SK-N-SH treated with all-trans-retinoic acid at 6 μM for 48 hours (cell line): ENCODE measurements at regions not wholly inside any gene's neighbourhood (a gene's known extent, or its start where the extent isn't known, plus 50 kb on each side); places are given as distances from the start of the nearest gene placed in this dataset.

Experiments
- ATAC-seq: fragments of 200-7000 bp; cut with Tn5 transposase; 3 replicates; pipeline ENCODE4 v1.9.1; 2020; ENCODE audit warnings: mild to moderate bottlenecking, moderate library complexity
- ARNTL ChIP-seq: fragments of 450-650 bp; formaldehyde crosslinking; IDR thresholded peaks from 2 replicates; pipeline ENCODE4 v1.5.0; 2020; ENCODE audit warnings: low read depth, mild to moderate bottlenecking, moderate library complexity, borderline replicate concordance
- BACH2 ChIP-seq: fragments of 250-450 bp; sonication (Bioruptor Pico); IDR thresholded peaks from 2 replicates; pipeline ENCODE4 v1.9.0; 2021; ENCODE audit warnings: mild to moderate bottlenecking, borderline replicate concordance
- CREB5 ChIP-seq: fragments of 250-450 bp; sonication (Bioruptor Pico); IDR thresholded peaks from 2 replicates; pipeline ENCODE4 v1.5.1; 2020; ENCODE audit warnings: low read depth, mild to moderate bottlenecking, moderate library complexity
- CSDC2 ChIP-seq: fragments of 250-450 bp; sonication (Bioruptor Pico); IDR thresholded peaks from 2 replicates; pipeline ENCODE4 v1.5.0; 2020; ENCODE audit warnings: mild to moderate bottlenecking, moderate library complexity
- CSRNP3 ChIP-seq: fragments of 250-450 bp; sonication (Bioruptor Pico); IDR thresholded peaks from 2 replicates; pipeline ENCODE4 v1.5.1; 2021; ENCODE audit warnings: mild to moderate bottlenecking, moderate library complexity
- ESRRG ChIP-seq: fragments of 250-450 bp; sonication (Bioruptor Pico); IDR thresholded peaks from 2 replicates; pipeline ENCODE4 v1.6.1; 2021; ENCODE audit warnings: mild to moderate bottlenecking
- GLIS3 ChIP-seq: fragments of 250-450 bp; sonication (Bioruptor Pico); IDR thresholded peaks from 2 replicates; pipeline ENCODE4 v1.5.0; 2020; ENCODE audit warnings: mild to moderate bottlenecking, moderate library complexity
- ISL1 ChIP-seq: fragments of 250-450 bp; sonication (Bioruptor Pico); IDR thresholded peaks from 2 replicates; pipeline ENCODE4 v2.1.2; 2022; ENCODE audit warnings: mild to moderate bottlenecking, moderate library complexity
- OSR1 ChIP-seq: fragments of 250-450 bp; sonication (Bioruptor Pico); IDR thresholded peaks from 2 replicates; pipeline ENCODE4 v1.8.0; 2022; ENCODE audit warnings: moderate library complexity, mild to moderate bottlenecking, inconsistent platforms
- PATZ1 ChIP-seq: fragments of 250-450 bp; sonication (Bioruptor Pico); IDR thresholded peaks from 2 replicates; pipeline ENCODE4 v1.8.0; 2020; ENCODE audit warnings: mild to moderate bottlenecking, moderate library complexity, borderline replicate concordance
- POU6F1 ChIP-seq: fragments of 250-450 bp; sonication (Bioruptor Pico); IDR thresholded peaks from 2 replicates; pipeline ENCODE4 v1.8.0; 2021; ENCODE audit warnings: low read depth, mild to moderate bottlenecking, moderate library complexity, borderline replicate concordance
- PPARA ChIP-seq: fragments of 250-450 bp; sonication (Bioruptor Pico); IDR thresholded peaks from 2 replicates; pipeline ENCODE4 v1.5.0; 2020; ENCODE audit warnings: mild to moderate bottlenecking, borderline replicate concordance
- RARB ChIP-seq: fragments of 250-450 bp; sonication (Bioruptor Pico); IDR thresholded peaks from 2 replicates; pipeline ENCODE4 v1.8.0; 2021; ENCODE audit warnings: mild to moderate bottlenecking, moderate library complexity
- SNAI2 ChIP-seq: fragments of 250-450 bp; sonication (Bioruptor Pico); IDR thresholded peaks from 2 replicates; pipeline ENCODE4 v1.5.0; 2020; ENCODE audit warnings: mild to moderate bottlenecking, moderate library complexity
- TSHZ2 ChIP-seq: fragments of 250-450 bp; sonication (Bioruptor Pico); IDR thresholded peaks from 2 replicates; pipeline ENCODE4 v1.5.0; 2020; ENCODE audit warnings: mild to moderate bottlenecking, moderate library complexity
- ZC3H10 ChIP-seq: fragments of 250-450 bp; sonication (Bioruptor Pico); IDR thresholded peaks from 2 replicates; pipeline ENCODE4 v1.5.1; 2021; ENCODE audit warnings: mild to moderate bottlenecking, moderate library complexity
- ZFP3 ChIP-seq: fragments of 250-450 bp; sonication (Bioruptor Pico); IDR thresholded peaks from 2 replicates; pipeline ENCODE4 v1.5.0; 2020; ENCODE audit warnings: mild to moderate bottlenecking, moderate library complexity
- ZFP30 ChIP-seq: fragments of 450-650 bp; formaldehyde crosslinking; IDR thresholded peaks from 2 replicates; pipeline ENCODE4 v1.5.0; 2022; ENCODE audit warnings: mild to moderate bottlenecking, moderate library complexity
- ZNF565 ChIP-seq: fragments of 450-650 bp; formaldehyde crosslinking; conservative IDR thresholded peaks from 2 replicates; pipeline ENCODE4 v1.5.0; 2020; ENCODE audit warnings: low read depth, mild to moderate bottlenecking, moderate library complexity
- ZNF70 ChIP-seq: fragments of 450-650 bp; formaldehyde crosslinking; IDR thresholded peaks from 2 replicates; pipeline ENCODE4 v1.5.0; 2020; ENCODE audit warnings: mild to moderate bottlenecking, moderate library complexity
- ZNF8 ChIP-seq: fragments of 450-650 bp; formaldehyde crosslinking; IDR thresholded peaks from 2 replicates; pipeline ENCODE4 v1.5.0; 2020; ENCODE audit warnings: mild to moderate bottlenecking, moderate library complexity

- no peak for ATAC-seq
- TF ChIP-seq PATZ1 (CRISPR knock-in tag) (no peak), SNAI2 (CRISPR knock-in tag) (no peak), ZNF565 (CRISPR knock-in tag) (no peak), ZNF70 (CRISPR knock-in tag) (no peak), CSRNP3 (CRISPR knock-in tag) (no peak), RARB (CRISPR knock-in tag) (no peak), ISL1 (CRISPR knock-in tag) (no peak), PPARA (CRISPR knock-in tag) (no peak), OSR1 (CRISPR knock-in tag) (no peak), ZFP3 (CRISPR knock-in tag) (no peak), CSDC2 (no peak)
Measured at GRCh38 chr2:226467221-226467620, 332.4 kb downstream of the IRS1 start.

GRCh38 chr2:226466589-226466988, 333.0 kb downstream of the IRS1 start:
- ATAC-seq, result no peak
- TF ChIP-seq ISL1 (CRISPR knock-in tag) (no peak), CREB5 (CRISPR knock-in tag) (no peak), SNAI2 (CRISPR knock-in tag) (no peak), ZNF8 (no peak), ESRRG (CRISPR knock-in tag) (no peak), ZC3H10 (no peak), ZFP3 (CRISPR knock-in tag) (no peak), PATZ1 (CRISPR knock-in tag) (no peak)

- no peak for ATAC-seq
- no peak for TF ChIP-seq TSHZ2
- TF ChIP-seq ZNF8, result no peak
- TF ChIP-seq POU6F1, result no peak
- no peak for TF ChIP-seq OSR1 (CRISPR knock-in tag)
- no peak for TF ChIP-seq CSDC2
- no peak for TF ChIP-seq PPARA (CRISPR knock-in tag)
- no peak for TF ChIP-seq ZNF565 (CRISPR knock-in tag)
- TF ChIP-seq ESRRG (CRISPR knock-in tag), result no peak
Measured at GRCh38 chr2:226466124-226466523, 333.5 kb downstream of the IRS1 start.

- no peak for ATAC-seq
- no peak for TF ChIP-seq ISL1 (CRISPR knock-in tag)
- no peak for TF ChIP-seq BACH2 (CRISPR knock-in tag)
- no peak for TF ChIP-seq ZFP30 (CRISPR knock-in tag)
- no peak for TF ChIP-seq ESRRG (CRISPR knock-in tag)
- no peak for TF ChIP-seq PATZ1 (CRISPR knock-in tag)
- TF ChIP-seq ZNF70 (CRISPR knock-in tag), result no peak
- no peak for TF ChIP-seq PPARA (CRISPR knock-in tag)
- no peak for TF ChIP-seq POU6F1
- no peak for TF ChIP-seq ARNTL
- TF ChIP-seq GLIS3 (CRISPR knock-in tag), result no peak
- no peak for TF ChIP-seq OSR1 (CRISPR knock-in tag)
- no peak for TF ChIP-seq ZNF565 (CRISPR knock-in tag)
- TF ChIP-seq ZFP3 (CRISPR knock-in tag), result no peak
Measured at GRCh38 chr2:226464380-226464779, 335.2 kb downstream of the IRS1 start.
